HCT116 (cell line): ENCODE measurements at regions not wholly inside any gene's neighbourhood (a gene's known extent, or its start where the extent isn't known, plus 50 kb on each side); places are given as distances from the start of the nearest gene placed in this dataset.

Experiments used
- ATAC-seq: fragments of 200-7000 bp; cut with Tn5 transposase; 2 replicates; pipeline ENCODE4 v1.9.1; 2020; ENCODE audit warnings: mild to moderate bottlenecking, moderate library complexity
- BruUV-seq: library from RNA; stranded (reverse); fragments of 400-500 nt; replicated peaks from 2 replicates; lab custom pipeline; 2021; lab: Mats Ljungman, UMichigan
- CTCF ChIA-PET: fragments of 300-600 bp; sonication (Branson Sonifier 250); formaldehyde crosslinking; loops from one replicate; lab custom pipeline; 2021; ENCODE audit warnings: antibody characterized with exemption; lab: Charles Lee
- POLR2A ChIA-PET: fragments of 300-600, 350-600 bp; sonication (Branson Sonifier 250); formaldehyde crosslinking; loops from one replicate; lab custom pipeline; 2021; ENCODE audit warnings: antibody characterized with exemption; lab: Charles Lee
- RAD21 ChIA-PET, 2 experiments: fragments of 300-600 bp; sonication (Branson Sonifier 250); formaldehyde crosslinking; loops; one replicate each; lab custom pipeline; 2023; ENCODE audit warnings: low total read pairs in 2 of 2; ENCODE audit not compliant: uncharacterized antibody in 2 of 2, unreplicated experiment in 2 of 2, low non-redundant PET in 1 of 2; lab: Charles Lee
- DNase-seq: peaks from one replicate; pipeline ENCODE4 v3.0.0-alpha.2; 2010; ENCODE audit warnings: low read depth, low spot score
- H2AFZ ChIP-seq: fragments of 200-600 bp; shearing (Covaris generic), sonication (generic); 2 replicates; pipeline ENCODE4 v1.6.1; 2017; ENCODE audit warnings: low read depth, mixed run types, mixed read lengths, antibody characterized with exemption, low read length; ENCODE audit not compliant: poor library complexity, severe bottlenecking
- H3K27ac ChIP-seq: 2 replicates; pipeline ENCODE4 v1.5.1; 2012; ENCODE audit warnings: low read depth, low read length
- H3K27me3 ChIP-seq: fragments of 200-600 bp; sonication (generic); 2 replicates; pipeline ENCODE4 v1.6.1; 2016; ENCODE audit warnings: mixed run types, low read length, mixed read lengths; ENCODE audit not compliant: insufficient read depth
- H3K36me3 ChIP-seq, 2 experiments: fragments of 200-500 bp in 1 of 2; fragments of 200-600 bp in 1 of 2; sonication (Bioruptor generic) in 1 of 2; sonication (generic) in 1 of 2; 2 replicates each; pipeline versions ENCODE4 v1.5.1 to v1.6.1; 2014 to 2016; ENCODE audit warnings: low read length in 2 of 2, inconsistent platforms in 1 of 2, mixed read lengths in 1 of 2, mixed run types in 1 of 2; ENCODE audit not compliant: insufficient read depth in 2 of 2, control insufficient read depth in 1 of 2
- H3K4me1 ChIP-seq, 2 experiments: fragments of 200-600 bp in 1 of 2; sonication (generic) in 1 of 2; 2 replicates each; pipeline versions ENCODE4 v1.5.1 to v1.6.1; 2012 to 2017; ENCODE audit warnings: low read length in 2 of 2, inconsistent platforms in 1 of 2, mild to moderate bottlenecking in 1 of 2, mixed read lengths in 1 of 2, mixed run types in 1 of 2, moderate library complexity in 1 of 2; ENCODE audit not compliant: insufficient read depth in 2 of 2, control insufficient read depth in 1 of 2
- H3K4me2 ChIP-seq: fragments of 200-600 bp; sonication (generic); 2 replicates; pipeline ENCODE4 v1.6.1; 2017; ENCODE audit warnings: mixed run types, low read length, mixed read lengths
- H3K4me3 ChIP-seq, 2 experiments: fragments of 200-600 bp in 1 of 2; sonication (generic) in 1 of 2; replicated peaks in 1 of 2; 2 replicates each; pipeline ENCODE4 v1.5.1; 2011 to 2016; ENCODE audit warnings: low read length in 2 of 2, control low read depth in 1 of 2, low read depth in 1 of 2, mild to moderate bottlenecking in 1 of 2, mixed read lengths in 1 of 2, mixed run types in 1 of 2
- H3K79me2 ChIP-seq: fragments of 200-600 bp; sonication (generic); 2 replicates; pipeline ENCODE4 v1.6.1; 2017; ENCODE audit warnings: mild to moderate bottlenecking, mixed run types, low read length, moderate library complexity, mixed read lengths; ENCODE audit not compliant: insufficient read depth
- H3K9ac ChIP-seq: fragments of 200-600 bp; sonication (generic); 2 replicates; pipeline ENCODE4 v1.6.1; 2016; ENCODE audit warnings: low read length, mixed read lengths
- H3K9me2 ChIP-seq: fragments of 200-600 bp; sonication (generic), shearing (Covaris generic); 2 replicates; pipeline ENCODE4 v1.6.1; 2017; ENCODE audit warnings: mixed run types, mild to moderate bottlenecking, moderate library complexity; ENCODE audit not compliant: insufficient read depth
- H3K9me3 ChIP-seq, 2 experiments: fragments of 200-500 bp in 1 of 2; fragments of 200-600 bp in 1 of 2; sonication (Bioruptor generic) in 1 of 2; sonication (generic) in 1 of 2; 2 replicates each; pipeline ENCODE4 v1.6.1; 2014 to 2017; ENCODE audit warnings: low read length in 2 of 2, mixed read lengths in 2 of 2, inconsistent platforms in 1 of 2, low read depth in 1 of 2, mild to moderate bottlenecking in 1 of 2, mixed run types in 1 of 2, moderate library complexity in 1 of 2; ENCODE audit not compliant: control insufficient read depth in 1 of 2, insufficient read depth in 1 of 2
- H4K20me1 ChIP-seq: fragments of 200-600 bp; sonication (generic), shearing (Covaris generic); 2 replicates; pipeline ENCODE4 v1.6.1; 2017; ENCODE audit warnings: mixed run types, mild to moderate bottlenecking, moderate library complexity; ENCODE audit not compliant: insufficient read depth
- CTCF ChIP-seq, 3 experiments: fragments of 200-600 bp in 1 of 3; sonication (generic) in 1 of 3; IDR thresholded peaks in 2 of 3; conservative IDR thresholded peaks in 1 of 3; 2 replicates each; pipeline ENCODE4 v1.5.1; 2012 to 2017; ENCODE audit warnings: low read depth in 2 of 3, low read length in 2 of 3, antibody characterized with exemption in 1 of 3, borderline replicate concordance in 1 of 3, control low read depth in 1 of 3, mild to moderate bottlenecking in 1 of 3, mixed read lengths in 1 of 3, mixed run types in 1 of 3, moderate library complexity in 1 of 3; ENCODE audit not compliant: insufficient read depth in 1 of 3
- EGR1 ChIP-seq: IDR thresholded peaks from 2 replicates; pipeline ENCODE4 v1.6.1; 2012; ENCODE audit warnings: low read depth
- ELF1 ChIP-seq: IDR thresholded peaks from 2 replicates; pipeline ENCODE4 v1.6.1; 2012; ENCODE audit warnings: low read depth, borderline replicate concordance
- EZH2 ChIP-seq: fragments of 200-600 bp; sonication (generic); IDR thresholded peaks from 2 replicates; pipeline ENCODE4 v1.6.1; 2017; ENCODE audit warnings: antibody characterized with exemption, mixed run types
- EZH2phosphoT487 ChIP-seq: fragments of 200-600 bp; IDR thresholded peaks from 2 replicates; pipeline ENCODE4 v1.6.1; 2018; ENCODE audit warnings: antibody characterized with exemption, borderline replicate concordance
- FOSL1 ChIP-seq: IDR thresholded peaks from 2 replicates; pipeline ENCODE4 v1.6.1; 2012; ENCODE audit warnings: low read depth
- JUND ChIP-seq: IDR thresholded peaks from 2 replicates; pipeline ENCODE4 v1.6.1; 2012
- MAX ChIP-seq: IDR thresholded peaks from 2 replicates; pipeline ENCODE4 v1.6.1; 2012
- POLR2A ChIP-seq: IDR thresholded peaks from 2 replicates; pipeline ENCODE4 v1.7.0; 2011; ENCODE audit warnings: borderline replicate concordance; ENCODE audit not compliant: insufficient read depth, insufficient read length; ENCODE audit errors: extremely low read depth
- POLR2AphosphoS5 ChIP-seq: IDR thresholded peaks from 2 replicates; pipeline ENCODE4 v1.6.1; 2011; ENCODE audit warnings: mild to moderate bottlenecking, low read depth, low read length, moderate library complexity
- RAD21 ChIP-seq: IDR thresholded peaks from 2 replicates; pipeline ENCODE4 v1.6.1; 2012; ENCODE audit warnings: low read depth, mild to moderate bottlenecking
- REST ChIP-seq: IDR thresholded peaks from 2 replicates; pipeline ENCODE4 v1.6.1; 2012; ENCODE audit warnings: low read depth
- SRF ChIP-seq: IDR thresholded peaks from 2 replicates; pipeline ENCODE4 v1.6.1; 2012; ENCODE audit warnings: low read depth
- YY1 ChIP-seq: IDR thresholded peaks from 2 replicates; pipeline ENCODE4 v1.6.1; 2011; ENCODE audit warnings: low read length, low read depth, moderate library complexity, mild to moderate bottlenecking; ENCODE audit not compliant: insufficient replicate concordance; ENCODE audit errors: extremely low read depth
- ZBTB33 ChIP-seq: IDR thresholded peaks from 2 replicates; pipeline ENCODE4 v1.6.1; 2011; ENCODE audit warnings: mild to moderate bottlenecking, low read length, moderate library complexity; ENCODE audit not compliant: insufficient replicate concordance; ENCODE audit errors: extremely low read depth
- intact Hi-C: fragments of 100-400 bp; cut with micrococcal nuclease; formaldehyde crosslinking; loops from 2 replicates; pipeline ENCODE4 v1.10.0; 2022

GRCh38 chr6:144885817-144886216 lies 600.7 kb downstream of the UTRN start:
- H3K27ac ChIP-seq, result no peak overlapping the region
- no peaks in the 10 kb centered on the region for H3K27me3 ChIP-seq
- ATAC-seq, result no peak
- peaks cover 0 to 20% of the 10 kb centered on the region in 2 experiments; a peak in 1 of 4 replicates for H3K4me1 ChIP-seq
- H3K9ac ChIP-seq, result no peak overlapping the region
- H3K79me2 ChIP-seq, result no peaks in the 10 kb centered on the region
- RAD21 ChIA-PET, result no interaction called here
- no peak for TF ChIP-seq JUND
- TF ChIP-seq EZH2phosphoT487, result no peak
- no peak for TF ChIP-seq ZBTB33
- no peak for TF ChIP-seq SRF
- TF ChIP-seq REST, result no peak
- TF ChIP-seq MAX, result no peak
- no peak for TF ChIP-seq YY1
- no peak for TF ChIP-seq EZH2
- no peak for TF ChIP-seq EGR1
- no peak for TF ChIP-seq FOSL1
- TF ChIP-seq ELF1, result no peak
- TF ChIP-seq POLR2A, result no peak
- TF ChIP-seq CTCF (IDR thresholded peaks at IDR 0.05 in 2 of 3, conservative IDR thresholded peaks at IDR 0.05 in 1 of 3; ENCODE audit: borderline replicate concordance in 1 of 3, insufficient read depth in 1 of 3, low read depth in 2 of 3, low read length in 2 of 3), result no peak
- no peak for TF ChIP-seq POLR2AphosphoS5
- TF ChIP-seq RAD21, result no peak
- no TSS peak for BruUV-seq
- H3K4me3 ChIP-seq, result no peak overlapping the region
- H4K20me1 ChIP-seq, result no peaks in the 10 kb centered on the region
- H3K4me2 ChIP-seq, result no peak overlapping the region
- intact Hi-C loops, result no loop called here
- H3K36me3 ChIP-seq, result peaks cover 0 to 12% of the 10 kb centered on the region in 2 experiments; a peak in 1 of 4 replicates
- no peaks in the 10 kb centered on the region for H3K9me3 ChIP-seq
- CTCF ChIA-PET, result no interaction called here
- no peak for DNase-seq
- no peak overlapping the region for H2AFZ ChIP-seq
- POLR2A ChIA-PET, result no interaction called here
- H3K9me2 ChIP-seq, result no peaks in the 10 kb centered on the region
